Hepatocyte (in vitro differentiated cells): ENCODE measurements at regions not wholly inside any gene's neighbourhood (a gene's known extent, or its start where the extent isn't known, plus 50 kb on each side); places are given as distances from the start of the nearest gene placed in this dataset.

ENCODE experiments used
- CTCF ChIP-seq: fragments of 200-600 bp; sonication (generic); IDR thresholded peaks from 2 replicates; pipeline ENCODE4 v1.5.1; 2016; ENCODE audit warnings: antibody characterized with exemption, mild to moderate bottlenecking; ENCODE audit not compliant: poor library complexity
- EZH2 ChIP-seq: fragments of 200-600 bp; sonication (generic); IDR thresholded peaks from 2 replicates; pipeline ENCODE4 v1.6.1; 2016; ENCODE audit warnings: antibody characterized with exemption, mild to moderate bottlenecking, borderline replicate concordance
- EZH2phosphoT487 ChIP-seq: fragments of 200-600 bp; sonication (generic); IDR thresholded peaks from one replicate; pipeline ENCODE4 v1.6.1; 2018; ENCODE audit warnings: antibody characterized with exemption, mild to moderate bottlenecking, low read depth, moderate library complexity; ENCODE audit not compliant: unreplicated experiment, severe bottlenecking

- no peak for TF ChIP-seq EZH2phosphoT487
- TF ChIP-seq CTCF: no peak
- no peak for TF ChIP-seq EZH2
Observed at GRCh38 chr11:29231991-29232390, 784.8 kb downstream of the KCNA4 start.
